ENCODE measurements at regions not wholly inside any gene's neighbourhood (a gene's known extent, or its start where the extent isn't known, plus 50 kb on each side); places are given as distances from the start of the nearest gene placed in this dataset.

DNA sequence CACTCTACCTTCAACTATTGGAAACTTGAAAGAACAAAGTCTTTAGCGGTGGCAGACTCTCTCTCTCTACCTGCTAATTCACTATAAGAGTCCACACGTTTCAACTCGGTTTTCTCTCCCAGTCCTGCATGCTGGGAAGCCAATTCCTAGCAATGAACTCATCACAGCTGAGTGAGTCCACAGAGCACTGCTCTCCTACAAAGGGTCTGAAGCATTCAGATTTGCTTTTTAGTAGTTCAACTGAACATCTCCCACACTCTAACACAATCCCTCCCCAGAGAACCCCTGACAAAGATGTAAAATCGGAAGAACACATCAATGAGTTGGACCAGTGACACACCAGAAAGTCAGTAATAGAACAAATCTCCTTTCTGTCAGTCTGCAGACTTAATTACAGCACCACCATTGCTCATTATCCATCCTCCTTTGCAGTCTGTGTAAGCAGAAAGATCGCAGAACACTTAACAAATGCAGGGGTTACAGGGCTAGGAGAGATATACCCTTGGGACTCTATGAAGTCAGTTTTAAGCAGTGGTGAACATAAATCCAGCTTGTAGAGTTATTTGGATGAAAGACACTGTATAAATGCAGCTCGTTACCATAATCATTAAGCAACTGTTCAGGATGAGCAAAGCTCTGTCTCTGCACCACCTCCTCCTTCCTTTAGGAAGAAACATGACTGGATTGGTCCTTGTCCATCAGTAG lies 353.4 kb upstream of the GRIA1 start:
- Mint-ChIP-seq H3K4me1 (no peaks in the 10 kb centered on the region), H3K4me3 (no peak overlapping the region), H3K9me3 (peaks cover 0 to 7% (median 4%) of the 10 kb centered on the region in 7 donors), H3K27me3 (no peaks in the 10 kb centered on the region), H3K27ac (no peak overlapping the region), H3K36me3 (no peaks in the 10 kb centered on the region)
- ATAC-seq (ENCODE audit: low read depth in 2 of 2) (no peak), DNase-seq (no peak)

DNA sequence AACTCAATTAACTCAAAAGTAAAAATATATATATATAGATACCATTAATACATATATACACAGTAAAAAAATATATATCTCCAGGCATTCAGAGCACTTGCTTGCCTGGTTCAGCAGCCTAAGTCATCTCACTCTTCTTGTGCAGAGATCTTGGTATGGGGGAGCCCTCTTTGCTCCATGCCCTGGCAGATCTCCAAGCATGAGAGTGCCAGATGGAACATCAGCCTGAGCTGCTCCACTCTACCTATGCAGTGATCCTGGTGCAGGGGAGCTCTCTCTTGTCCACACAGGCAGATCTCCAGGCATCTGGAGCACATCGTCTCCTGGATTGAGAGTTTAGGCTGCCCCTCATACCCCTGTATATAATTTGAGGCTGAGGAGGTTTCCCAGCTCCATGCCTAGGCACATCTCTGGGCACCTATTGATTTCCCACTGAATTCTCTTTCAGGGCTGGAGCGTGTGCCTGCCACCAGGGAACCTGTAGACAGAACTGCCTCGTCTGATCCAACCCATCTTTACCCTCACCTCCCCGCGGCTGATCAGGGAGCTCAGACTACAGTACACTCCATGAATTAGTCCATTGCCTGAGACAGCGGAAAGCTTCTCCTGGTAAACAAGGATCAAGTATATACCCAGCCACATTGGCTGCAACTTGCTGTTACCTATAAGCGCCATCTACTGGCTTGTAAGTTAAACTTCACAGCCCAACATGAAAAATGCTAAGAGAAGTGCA lies 342.4 kb upstream of the GRIA1 start:
- H3K36me3 Mint-ChIP-seq: peaks cover 0 to 5% of the 10 kb centered on the region in 2 donors
- ATAC-seq (ENCODE audit: low read depth in 2 of 2) (no peak), DNase-seq (no peak)
- no peaks in the 10 kb centered on the region for H3K27me3 Mint-ChIP-seq
- no peak overlapping the region for H3K27ac Mint-ChIP-seq
- peaks cover 8 to 37% (median 19%) of the 10 kb centered on the region in 7 donors for H3K9me3 Mint-ChIP-seq
- H3K4me1 Mint-ChIP-seq: no peaks in the 10 kb centered on the region
- H3K4me3 Mint-ChIP-seq: no peak overlapping the region

DNA sequence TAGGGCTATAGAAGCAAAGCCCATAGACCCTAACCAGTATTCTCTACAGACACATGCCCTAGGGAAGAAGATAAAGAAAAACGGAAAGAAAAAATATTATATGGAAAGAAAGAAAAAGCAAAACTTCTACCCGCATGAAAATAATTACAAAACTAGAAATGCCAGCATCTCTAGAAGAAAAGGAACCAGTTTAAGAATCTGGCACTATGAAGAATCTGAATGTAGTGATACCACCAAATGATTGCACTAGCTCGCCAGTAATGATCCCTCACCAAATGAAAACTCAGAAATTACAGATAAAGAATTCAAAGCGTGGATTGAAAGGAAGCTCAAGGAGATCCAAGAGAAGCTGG lies 341.9 kb upstream of the GRIA1 start:
- H3K4me3 Mint-ChIP-seq: no peak overlapping the region
- H3K36me3 Mint-ChIP-seq: peaks cover 0 to 4% of the 10 kb centered on the region in 2 donors
- DNase-seq (no peak), ATAC-seq (ENCODE audit: low read depth in 2 of 2) (no peak)
- H3K9me3 Mint-ChIP-seq: peaks cover 8 to 34% (median 19%) of the 10 kb centered on the region in 7 donors
- H3K27me3 Mint-ChIP-seq: no peaks in the 10 kb centered on the region
- no peak overlapping the region for H3K27ac Mint-ChIP-seq
- H3K4me1 Mint-ChIP-seq: no peaks in the 10 kb centered on the region

DNA sequence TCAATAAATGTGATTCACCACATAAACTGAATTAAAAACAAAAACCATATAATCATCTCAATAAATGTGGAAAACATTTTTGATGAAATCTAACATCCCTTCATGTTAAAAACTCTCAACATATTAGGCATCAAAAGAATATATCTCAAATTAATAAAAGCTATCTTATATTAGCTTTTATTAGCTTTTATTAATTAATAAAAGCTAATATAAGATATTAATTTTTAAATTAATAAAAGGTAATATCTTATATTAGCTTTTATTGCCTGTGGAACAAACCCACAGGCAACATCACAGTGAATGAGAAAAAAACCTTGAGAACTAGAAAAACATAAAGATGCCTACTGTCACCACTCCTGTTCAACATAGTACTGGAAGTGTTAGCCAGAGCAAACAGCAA lies 338.9 kb upstream of the GRIA1 start:
- Mint-ChIP-seq H3K4me1 (no peaks in the 10 kb centered on the region), H3K9me3 (peaks cover 0 to 21% (median 11%) of the 10 kb centered on the region in 7 donors), H3K27ac (no peak overlapping the region), H3K27me3 (no peaks in the 10 kb centered on the region), H3K4me3 (no peak overlapping the region), H3K36me3 (no peaks in the 10 kb centered on the region)
- no peak for ATAC-seq (ENCODE audit: low read depth in 2 of 2)
- no peak for DNase-seq

DNA sequence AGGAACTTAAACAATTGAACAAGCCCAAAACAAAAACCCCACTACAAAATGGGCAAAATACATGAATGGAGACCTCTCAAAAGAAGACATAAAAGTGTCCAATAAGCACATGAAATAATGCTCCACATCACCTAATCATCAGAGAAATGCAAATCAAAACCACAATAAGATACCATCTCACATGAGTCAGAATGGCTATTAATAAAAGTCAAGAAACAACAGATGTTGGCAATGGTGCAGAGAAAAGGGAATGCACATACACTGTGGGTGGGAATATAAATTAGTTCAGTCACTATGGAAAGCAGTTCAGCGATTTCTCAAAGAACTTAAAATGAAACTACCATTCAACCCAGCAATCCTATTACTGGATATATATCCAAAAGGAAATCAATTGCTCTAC lies 337.4 kb upstream of the GRIA1 start:
- peaks cover 0 to 21% (median 13%) of the 10 kb centered on the region in 7 donors for H3K9me3 Mint-ChIP-seq
- DNase-seq: no peak
- no peaks in the 10 kb centered on the region for H3K4me1 Mint-ChIP-seq
- H3K4me3 Mint-ChIP-seq: no peak overlapping the region
- no peaks in the 10 kb centered on the region for H3K36me3 Mint-ChIP-seq
- no peak for ATAC-seq (ENCODE audit: low read depth in 2 of 2)
- no peak overlapping the region for H3K27ac Mint-ChIP-seq
- no peaks in the 10 kb centered on the region for H3K27me3 Mint-ChIP-seq

DNA sequence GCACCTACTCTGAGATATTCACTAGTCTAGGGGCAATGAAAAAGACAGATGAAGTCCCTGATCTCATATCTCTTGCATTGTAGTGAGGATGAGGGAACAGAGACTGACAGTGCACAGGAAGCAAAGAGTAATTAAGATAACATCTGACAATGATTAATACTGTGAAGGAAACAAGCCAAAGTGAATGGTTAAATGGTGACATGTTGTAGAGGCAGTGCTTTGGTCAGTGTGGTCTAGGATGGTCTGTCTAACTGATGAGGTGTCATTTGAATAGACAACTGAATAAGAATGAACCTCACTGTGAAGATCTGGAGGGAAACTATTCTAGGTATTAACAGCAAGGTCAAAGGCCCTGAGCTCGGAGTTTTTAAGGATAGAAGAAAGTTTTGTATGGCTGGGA lies 333.3 kb upstream of the GRIA1 start:
- H3K36me3 Mint-ChIP-seq: no peaks in the 10 kb centered on the region
- H3K4me3 Mint-ChIP-seq: no peak overlapping the region

DNA sequence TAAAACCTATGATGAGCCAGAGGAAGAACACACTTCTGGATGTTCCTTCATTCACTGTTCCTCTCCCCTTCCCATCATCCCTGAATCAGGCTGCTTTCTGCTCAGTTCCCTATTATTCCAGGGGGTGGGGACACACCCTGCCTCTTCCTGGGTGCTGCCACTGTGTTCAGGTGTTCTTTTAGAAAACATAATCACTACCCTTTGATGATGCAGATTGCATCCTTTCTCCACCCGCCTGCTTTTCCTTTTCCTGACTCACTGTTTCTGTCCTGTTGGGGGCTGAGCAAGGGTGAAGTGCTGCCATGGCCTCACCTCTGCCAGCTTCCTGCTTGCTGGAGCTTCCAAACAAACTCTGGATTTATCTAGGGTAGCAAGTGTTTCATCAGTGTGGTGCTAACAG lies 331.9 kb upstream of the GRIA1 start:
- no peaks in the 10 kb centered on the region for H3K27me3 Mint-ChIP-seq
- H3K9me3 Mint-ChIP-seq: peaks cover 0 to 11% (median 5%) of the 10 kb centered on the region in 7 donors
- H3K4me1 Mint-ChIP-seq: no peaks in the 10 kb centered on the region
- ATAC-seq (ENCODE audit: low read depth in 2 of 2) (no peak), DNase-seq (no peak)
- H3K36me3 Mint-ChIP-seq: no peaks in the 10 kb centered on the region
- H3K4me3 Mint-ChIP-seq: no peak overlapping the region
- no peak overlapping the region for H3K27ac Mint-ChIP-seq

More for the DNA sequence above, 333.3 kb upstream of the GRIA1 start:
- DNase-seq: no peak
- ATAC-seq (ENCODE audit: low read depth in 2 of 2): no peak
- Mint-ChIP-seq H3K27me3 (no peaks in the 10 kb centered on the region), H3K27ac (no peak overlapping the region), H3K4me1 (no peaks in the 10 kb centered on the region), H3K9me3 (peaks cover 0 to 20% (median 6%) of the 10 kb centered on the region in 7 donors)

DNA sequence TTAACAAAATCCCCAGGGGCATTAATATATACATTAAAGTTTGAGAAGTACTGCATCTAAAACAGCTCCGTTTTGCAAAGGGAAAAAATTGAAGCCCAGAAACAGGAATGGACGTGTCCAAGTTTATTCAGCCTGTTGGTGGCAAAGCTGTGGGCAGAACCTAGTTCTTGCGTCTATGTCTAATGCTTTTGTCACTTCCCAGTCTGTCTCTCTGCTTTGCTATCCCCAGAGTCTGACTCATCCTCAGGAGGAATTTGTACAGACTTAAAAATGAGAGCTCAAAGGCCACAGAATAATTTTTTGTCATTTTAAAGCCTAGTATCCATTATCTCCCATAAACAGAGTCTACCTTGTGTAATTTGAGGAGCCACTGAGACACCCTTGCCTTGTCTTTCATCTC lies 330.9 kb upstream of the GRIA1 start:
- no peak overlapping the region for H3K4me3 Mint-ChIP-seq
- peaks cover 0 to 9% (median 2%) of the 10 kb centered on the region in 7 donors for H3K9me3 Mint-ChIP-seq
- no peaks in the 10 kb centered on the region for H3K27me3 Mint-ChIP-seq
- no peaks in the 10 kb centered on the region for H3K4me1 Mint-ChIP-seq
- ATAC-seq (ENCODE audit: low read depth in 2 of 2): no peak
- H3K36me3 Mint-ChIP-seq: no peaks in the 10 kb centered on the region
- DNase-seq: no peak
- no peak overlapping the region for H3K27ac Mint-ChIP-seq

DNA sequence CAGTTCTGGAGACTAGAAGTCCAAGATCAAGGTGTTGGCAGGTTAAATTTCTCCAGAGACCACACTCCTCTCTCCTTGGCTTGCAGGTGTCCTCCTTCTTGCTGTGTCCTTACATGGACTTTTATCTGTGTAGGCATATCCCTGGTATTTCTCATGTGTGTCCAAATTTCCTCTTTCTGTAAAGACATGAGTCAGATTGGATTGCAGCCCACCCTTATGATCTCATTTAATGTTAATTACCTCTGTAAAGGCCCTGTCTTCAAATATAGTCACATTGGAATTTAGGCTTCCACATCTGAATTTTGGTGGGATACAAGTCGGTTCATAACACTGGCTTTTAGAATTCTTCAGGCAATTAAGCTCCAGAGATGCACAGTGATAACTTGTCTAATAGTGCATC lies 322.2 kb upstream of the GRIA1 start:
- Mint-ChIP-seq H3K27ac (no peak overlapping the region), H3K36me3 (no peaks in the 10 kb centered on the region), H3K4me3 (no peak overlapping the region), H3K4me1 (no peaks in the 10 kb centered on the region), H3K27me3 (no peaks in the 10 kb centered on the region), H3K9me3 (peaks cover 2 to 8% (median 4%) of the 10 kb centered on the region in 7 donors)
- DNase-seq (no peak), ATAC-seq (ENCODE audit: low read depth in 2 of 2) (no peak)

DNA sequence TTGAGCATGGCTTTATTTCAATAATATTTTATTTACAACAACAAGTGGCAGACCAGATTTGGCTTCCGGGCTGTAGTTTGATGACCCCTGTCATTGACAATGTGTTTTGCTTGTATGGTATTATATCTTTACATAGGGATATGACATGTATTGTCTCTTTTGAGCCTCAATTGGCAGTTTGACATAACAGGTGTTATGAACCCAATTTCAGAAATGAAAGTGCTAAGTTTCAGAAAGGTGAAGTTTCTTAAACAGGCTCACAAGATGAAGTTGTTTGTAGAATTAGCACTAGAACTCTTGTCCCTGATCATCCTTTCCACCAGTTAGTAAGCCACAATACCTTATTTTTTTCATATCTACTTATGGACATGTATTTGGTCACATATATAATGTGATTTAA lies 303.0 kb upstream of the GRIA1 start:
- DNase-seq: no peak
- no peaks in the 10 kb centered on the region for H3K27me3 Mint-ChIP-seq
- H3K4me3 Mint-ChIP-seq: no peak overlapping the region
- no peaks in the 10 kb centered on the region for H3K4me1 Mint-ChIP-seq
- ATAC-seq (ENCODE audit: low read depth in 2 of 2): no peak
- H3K9me3 Mint-ChIP-seq: peaks cover 0 to 20% (median 10%) of the 10 kb centered on the region in 7 donors
- no peak overlapping the region for H3K27ac Mint-ChIP-seq
- no peaks in the 10 kb centered on the region for H3K36me3 Mint-ChIP-seq

DNA sequence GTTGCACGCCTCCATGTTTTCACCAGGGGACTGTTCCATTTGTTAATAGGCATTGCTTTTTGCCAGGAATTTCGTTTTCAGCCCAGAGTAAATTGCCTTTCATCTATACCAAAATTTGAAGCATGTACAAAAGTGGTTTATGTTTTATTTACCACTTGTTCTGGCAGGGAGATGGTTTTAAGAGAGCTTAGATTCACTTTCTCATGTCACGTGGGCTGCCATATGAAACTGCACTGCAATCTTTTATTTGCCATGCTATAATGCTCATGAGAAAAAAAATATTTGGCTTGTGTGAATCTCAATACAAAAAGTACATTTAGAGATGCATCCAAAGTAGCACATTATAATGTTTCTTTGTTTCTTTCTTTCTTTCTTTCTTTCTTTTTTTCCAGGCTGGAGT lies 284.1 kb upstream of the GRIA1 start:
- H3K4me1 Mint-ChIP-seq: no peaks in the 10 kb centered on the region
- no peak overlapping the region for H3K27ac Mint-ChIP-seq
- H3K36me3 Mint-ChIP-seq: no peaks in the 10 kb centered on the region
- no peak overlapping the region for H3K4me3 Mint-ChIP-seq
- H3K27me3 Mint-ChIP-seq: no peaks in the 10 kb centered on the region
- no peak for ATAC-seq (ENCODE audit: low read depth in 2 of 2)
- no peak for DNase-seq
- peaks cover 0 to 5% (median 0%) of the 10 kb centered on the region in 7 donors for H3K9me3 Mint-ChIP-seq

DNA sequence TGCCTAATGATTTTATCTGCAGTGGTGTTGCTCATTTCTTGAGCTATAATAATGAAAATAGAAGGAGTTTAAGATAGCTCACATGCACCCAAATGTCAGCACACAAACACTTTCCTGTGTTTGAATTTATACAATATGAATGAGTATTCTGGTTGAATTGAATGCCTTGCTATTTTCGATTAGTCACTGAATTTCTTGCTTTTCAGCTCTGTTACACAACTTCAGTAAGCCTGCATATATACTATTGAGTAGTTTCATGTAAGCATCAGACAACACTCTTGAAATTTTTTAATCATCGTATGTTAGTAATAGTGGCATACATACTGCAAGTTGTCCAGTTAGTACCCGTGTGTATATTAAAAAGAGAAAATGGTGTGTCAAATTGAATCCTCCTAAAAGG lies 281.5 kb upstream of the GRIA1 start:
- Mint-ChIP-seq H3K4me3 (no peak overlapping the region), H3K36me3 (peaks cover 3 to 4% of the 10 kb centered on the region in 2 donors), H3K4me1 (no peaks in the 10 kb centered on the region), H3K27ac (no peak overlapping the region), H3K9me3 (peaks cover 0 to 10% (median 3%) of the 10 kb centered on the region in 7 donors), H3K27me3 (no peaks in the 10 kb centered on the region)
- ATAC-seq (ENCODE audit: low read depth in 2 of 2) (no peak), DNase-seq (no peak)

DNA sequence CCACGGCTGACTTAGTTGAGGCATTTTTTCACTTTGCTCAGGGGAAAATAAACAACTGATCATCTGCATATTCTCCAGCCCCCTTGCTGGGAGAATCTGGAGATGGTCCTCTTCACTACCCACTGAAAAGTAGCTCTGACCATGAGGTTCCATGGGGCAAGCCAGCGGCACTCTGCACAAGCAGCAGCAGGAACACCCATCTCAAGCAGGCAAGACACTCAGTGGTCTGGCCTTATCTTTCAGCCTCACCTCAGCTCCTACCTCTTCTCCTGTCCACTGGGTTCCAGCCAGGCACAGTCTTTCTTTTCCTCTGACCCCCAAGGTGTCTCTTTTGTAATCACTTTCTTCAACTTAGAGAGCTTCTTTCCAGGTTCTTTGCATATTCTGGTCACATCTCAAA lies 280.8 kb upstream of the GRIA1 start:
- Mint-ChIP-seq H3K36me3 (peaks cover 5 to 8% of the 10 kb centered on the region in 2 donors), H3K9me3 (peaks cover 0 to 12% (median 4%) of the 10 kb centered on the region in 7 donors), H3K4me3 (no peak overlapping the region), H3K4me1 (no peaks in the 10 kb centered on the region), H3K27ac (no peak overlapping the region), H3K27me3 (no peaks in the 10 kb centered on the region)
- no peak for DNase-seq
- ATAC-seq (ENCODE audit: low read depth in 2 of 2): no peak

DNA sequence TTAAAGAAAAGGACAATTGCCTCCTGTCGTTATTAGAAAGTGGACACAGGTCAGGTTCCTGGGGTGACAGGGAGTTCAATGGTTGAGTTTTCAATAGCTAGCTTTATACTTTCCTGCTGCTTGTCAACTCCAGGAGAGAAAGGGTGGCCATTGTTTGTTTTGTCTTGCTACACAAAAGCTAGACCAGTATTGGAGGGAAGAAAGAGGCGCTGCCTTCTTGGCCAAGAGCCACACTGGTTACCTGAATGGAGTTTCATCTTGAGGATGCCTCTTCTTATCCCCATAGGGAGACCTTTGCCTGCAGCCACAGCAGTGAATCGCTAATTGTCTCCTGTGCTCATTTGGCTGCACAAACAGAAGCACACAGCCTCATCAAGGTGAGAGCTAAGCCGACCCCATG lies 279.4 kb upstream of the GRIA1 start:
- H3K9me3 Mint-ChIP-seq: peaks cover 2 to 21% (median 7%) of the 10 kb centered on the region in 7 donors
- no peak for ATAC-seq (ENCODE audit: low read depth in 2 of 2)
- no peak overlapping the region for H3K4me3 Mint-ChIP-seq
- DNase-seq: no peak
- H3K4me1 Mint-ChIP-seq: no peaks in the 10 kb centered on the region
- H3K36me3 Mint-ChIP-seq: peaks cover 5 to 8% of the 10 kb centered on the region in 2 donors
- H3K27me3 Mint-ChIP-seq: no peaks in the 10 kb centered on the region
- H3K27ac Mint-ChIP-seq: no peak overlapping the region

Data from naive B cell (primary cell).